ENCODE measurements at regions not wholly inside any gene's neighbourhood (a gene's known extent, or its start where the extent isn't known, plus 50 kb on each side); places are given as distances from the start of the nearest gene placed in this dataset.

GRCh38 chr14:86882818-86883217 is 1110.2 kb downstream of the GALC start:
- no peak for TF ChIP-seq REST (IDR thresholded peaks at IDR 0.05; ENCODE audit: insufficient read depth in 1 of 2, low read depth in 2 of 2, low read length in 2 of 2)
- no peak for TF ChIP-seq POLR2AphosphoS5 (IDR thresholded peaks at IDR 0.05; ENCODE audit: low read depth, low read length)
- no peak for TF ChIP-seq SIN3A (IDR thresholded peaks at IDR 0.05; ENCODE audit: borderline replicate concordance, insufficient read depth, low read length)
- TF ChIP-seq FOXP2 (optimal IDR thresholded peaks at IDR 0.05; ENCODE audit: borderline replicate concordance, extremely low read depth, extremely low read length, insufficient read depth), result no peak
- TF ChIP-seq TAF1 (IDR thresholded peaks at IDR 0.05; ENCODE audit: borderline replicate concordance, insufficient read depth, low read length), result no peak

Data from PFSK-1 (cell line).